WTC11 (cell line): ENCODE measurements at regions not wholly inside any gene's neighbourhood (a gene's known extent, or its start where the extent isn't known, plus 50 kb on each side); places are given as distances from the start of the nearest gene placed in this dataset.

Experiments used
- ATAC-seq: fragments of 200-7000 bp; cut with Tn5 transposase; 2 replicates; pipeline ENCODE4 v1.10.0; 2021; ENCODE audit warnings: mild to moderate bottlenecking, moderate library complexity
- CTCF ChIA-PET: fragments of 300-600 bp; sonication (Branson Sonifier 250); formaldehyde crosslinking; loops from one replicate; lab custom pipeline; 2021; ENCODE audit warnings: antibody characterized with exemption; lab: Charles Lee
- POLR2A ChIA-PET: fragments of 350-600 bp; sonication (Branson Sonifier 250); formaldehyde crosslinking; loops from one replicate; lab custom pipeline; 2021; ENCODE audit warnings: antibody characterized with exemption; lab: Charles Lee
- DNase-seq: peaks from one replicate; pipeline ENCODE4 v3.0.0; 2021; ENCODE audit warnings: low spot score
- H3K27ac Mint-ChIP-seq: 2 replicates; pipeline ENCODE4 v1.8.0; 2021; ENCODE audit warnings: mixed read lengths
- H3K27me3 Mint-ChIP-seq: 2 replicates; pipeline ENCODE4 v1.8.0; 2021; ENCODE audit warnings: low read depth, mild to moderate bottlenecking, moderate library complexity, mixed read lengths
- H3K36me3 Mint-ChIP-seq: 2 replicates; pipeline ENCODE4 v1.8.0; 2021; ENCODE audit warnings: mixed read lengths
- H3K4me1 Mint-ChIP-seq: 2 replicates; pipeline ENCODE4 v1.8.0; 2022; ENCODE audit warnings: mixed read lengths
- H3K4me3 Mint-ChIP-seq: 2 replicates; pipeline ENCODE4 v1.8.0; 2021; ENCODE audit warnings: mild to moderate bottlenecking, moderate library complexity, mixed read lengths
- H3K9me3 Mint-ChIP-seq: 2 replicates; pipeline ENCODE4 v1.8.0; 2021; ENCODE audit warnings: mixed read lengths
- ATF6 ChIP-seq: sonication (generic); formaldehyde crosslinking; IDR thresholded peaks from 2 replicates; pipeline ENCODE4 v1.8.1; 2023; ENCODE audit warnings: mild to moderate bottlenecking, missing genetic modification reagents
- CDX4 ChIP-seq: fragments of 250-450 bp; sonication (Bioruptor Pico); IDR thresholded peaks from 2 replicates; pipeline ENCODE4 v1.9.0; 2021; ENCODE audit warnings: moderate library complexity, mild to moderate bottlenecking, inconsistent platforms, borderline replicate concordance
- FOXJ3 ChIP-seq: sonication (generic); formaldehyde crosslinking; IDR thresholded peaks from 2 replicates; pipeline ENCODE4 v1.9.0; 2021; ENCODE audit warnings: missing genetic modification reagents, mild to moderate bottlenecking, borderline replicate concordance
- GTF2I ChIP-seq: fragments of 250-450 bp; sonication (Bioruptor Pico); conservative IDR thresholded peaks from 2 replicates; pipeline ENCODE4 v1.4.0; 2021; ENCODE audit warnings: mild to moderate bottlenecking
- IRF2 ChIP-seq: sonication (generic); formaldehyde crosslinking; IDR thresholded peaks from 2 replicates; pipeline ENCODE4 v1.8.0; 2022; ENCODE audit warnings: low read depth, missing genetic modification reagents, borderline replicate concordance
- JUN ChIP-seq: sonication (generic); formaldehyde crosslinking; IDR thresholded peaks from 2 replicates; pipeline ENCODE4 v1.8.0; 2023; ENCODE audit warnings: mild to moderate bottlenecking, missing genetic modification reagents
- KAT7 ChIP-seq: sonication (generic); formaldehyde crosslinking; IDR thresholded peaks from 2 replicates; pipeline ENCODE4 v1.8.1; 2023; ENCODE audit warnings: missing genetic modification reagents, mild to moderate bottlenecking, borderline replicate concordance
- MYBL2 ChIP-seq: sonication (generic); formaldehyde crosslinking; IDR thresholded peaks from 2 replicates; pipeline ENCODE4 v1.8.1; 2023; ENCODE audit warnings: mild to moderate bottlenecking, moderate library complexity, missing genetic modification reagents
- NR2C2 ChIP-seq: sonication (generic); formaldehyde crosslinking; IDR thresholded peaks from 2 replicates; pipeline ENCODE4 v1.8.0; 2022; ENCODE audit warnings: mild to moderate bottlenecking, missing genetic modification reagents
- SP1 ChIP-seq: sonication (generic); formaldehyde crosslinking; conservative IDR thresholded peaks from 2 replicates; pipeline ENCODE4 v1.8.1; 2022; ENCODE audit warnings: missing genetic modification reagents
- TCF7 ChIP-seq: sonication (generic); formaldehyde crosslinking; IDR thresholded peaks from 2 replicates; pipeline ENCODE4 v1.8.0; 2022; ENCODE audit warnings: mild to moderate bottlenecking, low read depth, missing genetic modification reagents, moderate library complexity
- TP53 ChIP-seq: sonication (generic); formaldehyde crosslinking; IDR thresholded peaks from 2 replicates; pipeline ENCODE4 v1.8.1; 2023; ENCODE audit warnings: mild to moderate bottlenecking, missing genetic modification reagents
- ZBTB43 ChIP-seq: sonication (generic); formaldehyde crosslinking; IDR thresholded peaks from 2 replicates; pipeline ENCODE4 v1.8.1; 2023; ENCODE audit warnings: mild to moderate bottlenecking, missing genetic modification reagents
- ZNF121 ChIP-seq: sonication (generic); formaldehyde crosslinking; IDR thresholded peaks from 2 replicates; pipeline ENCODE4 v1.8.0; 2023; ENCODE audit warnings: missing genetic modification reagents
- ZNF281 ChIP-seq: sonication (generic); formaldehyde crosslinking; IDR thresholded peaks from 2 replicates; pipeline ENCODE4 v1.8.0; 2023; ENCODE audit warnings: mild to moderate bottlenecking, missing genetic modification reagents
- ZNF317 ChIP-seq: sonication (generic); formaldehyde crosslinking; IDR thresholded peaks from 2 replicates; pipeline ENCODE4 v1.8.1; 2023; ENCODE audit warnings: low read depth, mild to moderate bottlenecking, moderate library complexity, missing genetic modification reagents, borderline replicate concordance
- ZNF396 ChIP-seq: fragments of 250-450 bp; sonication (Bioruptor Pico); IDR thresholded peaks from 2 replicates; pipeline ENCODE4 v1.8.0; 2021; ENCODE audit warnings: mild to moderate bottlenecking, moderate library complexity, borderline replicate concordance
- ZNF416 ChIP-seq: fragments of 250-450 bp; sonication (Bioruptor Pico); IDR thresholded peaks from 2 replicates; pipeline ENCODE4 v1.9.0; 2021; ENCODE audit warnings: mild to moderate bottlenecking, inconsistent platforms
- TF ChIP-seq, protein P1 (sequence below): sonication (generic); formaldehyde crosslinking; IDR thresholded peaks from 2 replicates; pipeline ENCODE4 v1.8.1; 2023; ENCODE audit warnings: mild to moderate bottlenecking, moderate library complexity, missing genetic modification reagents
- TF ChIP-seq, protein P2 (sequence below): sonication (generic); formaldehyde crosslinking; IDR thresholded peaks from 2 replicates; pipeline ENCODE4 v1.8.1; 2022; ENCODE audit warnings: mild to moderate bottlenecking, missing genetic modification reagents, moderate library complexity, borderline replicate concordance
- TF ChIP-seq, protein P3 (sequence below): sonication (generic); formaldehyde crosslinking; IDR thresholded peaks from 2 replicates; pipeline ENCODE4 v1.8.1; 2023; ENCODE audit warnings: mild to moderate bottlenecking, missing genetic modification reagents, moderate library complexity
- TF ChIP-seq, protein P4 (sequence below): sonication (generic); formaldehyde crosslinking; IDR thresholded peaks from 2 replicates; pipeline ENCODE4 v1.8.1; 2022; ENCODE audit warnings: mild to moderate bottlenecking, moderate library complexity, missing genetic modification reagents

GRCh38 chr13:105016266-105016665 lies 1519.2 kb downstream of the EFNB2 start (continued):
- TF ChIP-seq, protein P1, sequence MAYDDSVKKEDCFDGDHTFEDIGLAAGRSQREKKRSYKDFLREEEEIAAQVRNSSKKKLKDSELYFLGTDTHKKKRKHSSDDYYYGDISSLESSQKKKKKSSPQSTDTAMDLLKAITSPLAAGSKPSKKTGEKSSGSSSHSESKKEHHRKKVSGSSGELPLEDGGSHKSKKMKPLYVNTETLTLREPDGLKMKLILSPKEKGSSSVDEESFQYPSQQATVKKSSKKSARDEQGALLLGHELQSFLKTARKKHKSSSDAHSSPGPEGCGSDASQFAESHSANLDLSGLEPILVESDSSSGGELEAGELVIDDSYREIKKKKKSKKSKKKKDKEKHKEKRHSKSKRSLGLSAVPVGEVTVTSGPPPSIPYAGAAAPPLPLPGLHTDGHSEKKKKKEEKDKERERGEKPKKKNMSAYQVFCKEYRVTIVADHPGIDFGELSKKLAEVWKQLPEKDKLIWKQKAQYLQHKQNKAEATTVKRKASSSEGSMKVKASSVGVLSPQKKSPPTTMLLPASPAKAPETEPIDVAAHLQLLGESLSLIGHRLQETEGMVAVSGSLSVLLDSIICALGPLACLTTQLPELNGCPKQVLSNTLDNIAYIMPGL = no peak
- TF ChIP-seq FOXJ3 (no peak), TP53 (CRISPR knock-in tag) (no peak), ZNF416 (CRISPR knock-in tag) (no peak)
- TF ChIP-seq, protein P2, sequence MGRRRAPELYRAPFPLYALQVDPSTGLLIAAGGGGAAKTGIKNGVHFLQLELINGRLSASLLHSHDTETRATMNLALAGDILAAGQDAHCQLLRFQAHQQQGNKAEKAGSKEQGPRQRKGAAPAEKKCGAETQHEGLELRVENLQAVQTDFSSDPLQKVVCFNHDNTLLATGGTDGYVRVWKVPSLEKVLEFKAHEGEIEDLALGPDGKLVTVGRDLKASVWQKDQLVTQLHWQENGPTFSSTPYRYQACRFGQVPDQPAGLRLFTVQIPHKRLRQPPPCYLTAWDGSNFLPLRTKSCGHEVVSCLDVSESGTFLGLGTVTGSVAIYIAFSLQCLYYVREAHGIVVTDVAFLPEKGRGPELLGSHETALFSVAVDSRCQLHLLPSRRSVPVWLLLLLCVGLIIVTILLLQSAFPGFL (CRISPR knock-in tag) = no peak

GRCh38 chr13:105008604-105009003 lies 1526.9 kb downstream of the EFNB2 start:
- POLR2A ChIA-PET = interaction anchor here (0.5 kb wide), 1 partner anchor 59 kb away, joined by 3 read pairs; no protein-coding TSS in a partner anchor
- H3K4me1 Mint-ChIP-seq = no peaks in the 10 kb centered on the region
- no peak for TF ChIP-seq MYBL2 (CRISPR knock-in tag)
- TF ChIP-seq, protein P3, sequence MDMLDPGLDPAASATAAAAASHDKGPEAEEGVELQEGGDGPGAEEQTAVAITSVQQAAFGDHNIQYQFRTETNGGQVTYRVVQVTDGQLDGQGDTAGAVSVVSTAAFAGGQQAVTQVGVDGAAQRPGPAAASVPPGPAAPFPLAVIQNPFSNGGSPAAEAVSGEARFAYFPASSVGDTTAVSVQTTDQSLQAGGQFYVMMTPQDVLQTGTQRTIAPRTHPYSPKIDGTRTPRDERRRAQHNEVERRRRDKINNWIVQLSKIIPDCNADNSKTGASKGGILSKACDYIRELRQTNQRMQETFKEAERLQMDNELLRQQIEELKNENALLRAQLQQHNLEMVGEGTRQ (CRISPR knock-in tag) = no peak
- TF ChIP-seq, protein P4, sequence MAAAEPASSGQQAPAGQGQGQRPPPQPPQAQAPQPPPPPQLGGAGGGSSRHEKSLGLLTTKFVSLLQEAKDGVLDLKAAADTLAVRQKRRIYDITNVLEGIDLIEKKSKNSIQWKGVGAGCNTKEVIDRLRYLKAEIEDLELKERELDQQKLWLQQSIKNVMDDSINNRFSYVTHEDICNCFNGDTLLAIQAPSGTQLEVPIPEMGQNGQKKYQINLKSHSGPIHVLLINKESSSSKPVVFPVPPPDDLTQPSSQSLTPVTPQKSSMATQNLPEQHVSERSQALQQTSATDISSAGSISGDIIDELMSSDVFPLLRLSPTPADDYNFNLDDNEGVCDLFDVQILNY = no peak
- no peak for TF ChIP-seq ZNF396 (CRISPR knock-in tag)
- no peak for TF ChIP-seq NR2C2
- no peak for TF ChIP-seq KAT7 (CRISPR knock-in tag)
- no peak for TF ChIP-seq JUN
- no peak for TF ChIP-seq TCF7 (CRISPR knock-in tag)
- TF ChIP-seq ZNF317 (CRISPR knock-in tag) = no peak
- TF ChIP-seq ZNF121 = no peak
- TF ChIP-seq ZBTB43 = no peak
- TF ChIP-seq ZNF281 = no peak
- TF ChIP-seq TP53 (CRISPR knock-in tag) = no peak
- no peak for TF ChIP-seq ATF6 (CRISPR knock-in tag)
- no peak for TF ChIP-seq GTF2I (CRISPR knock-in tag)
- no peak for TF ChIP-seq IRF2 (CRISPR knock-in tag)
- no peak for TF ChIP-seq SP1 (CRISPR knock-in tag)
- TF ChIP-seq CDX4 (CRISPR knock-in tag) = no peak
- no peak for DNase-seq
- CTCF ChIA-PET = no interaction called here
- no peaks in the 10 kb centered on the region for H3K36me3 Mint-ChIP-seq
- no peak overlapping the region for H3K4me3 Mint-ChIP-seq
- no peak overlapping the region for H3K27ac Mint-ChIP-seq
- no peak for ATAC-seq
- H3K27me3 Mint-ChIP-seq = no peaks in the 10 kb centered on the region
- no peaks in the 10 kb centered on the region for H3K9me3 Mint-ChIP-seq
